Right ventricle myocardium inferior (tissue), 1 donor: ENCODE measurements at regions not wholly inside any gene's neighbourhood (a gene's known extent, or its start where the extent isn't known, plus 50 kb on each side); places are given as distances from the start of the nearest gene placed in this dataset.
"Not testable (repeated sequence)": the region's sequence is repeated elsewhere in the genome, so short reads cannot be mapped to it uniquely, and the experiment has no call there.

Source experiments
- ATAC-seq: fragments of 200-7000 bp; cut with Tn5 transposase; one replicate; pipeline ENCODE4 v1.9.1; 2020; ENCODE audit warnings: mild to moderate bottlenecking, moderate library complexity
- DNase-seq: peaks from one replicate; pipeline ENCODE4 v3.0.0; 2021; ENCODE audit errors: missing footprints
- intact Hi-C: fragments of 100-400 bp; cut with DNase I; formaldehyde crosslinking; loops from one replicate; pipeline ENCODE4 v1.11.0; 2022
- donor health status: DM: no; HTN: yes; CAD: no; lungs with severe emphysema.

GRCh38 chr20:30612344-30612743, 645.1 kb upstream of the DEFB115 start:
- ATAC-seq (no peak), DNase-seq (no peak)
- intact Hi-C loops = no loop called here

- intact Hi-C loops, DNase-seq, ATAC-seq: not testable (repeated sequence)
Observed at GRCh38 chr20:30621346-30621745, 636.1 kb upstream of the DEFB115 start.

- intact Hi-C loops, DNase-seq, ATAC-seq: not testable (repeated sequence)
Observed at GRCh38 chr20:30624310-30624709, 633.2 kb upstream of the DEFB115 start.

- intact Hi-C loops, ATAC-seq: not testable (repeated sequence)
- DNase-seq = peak; percentile 64
Observed at GRCh38 chr20:30629376-30629775, 628.1 kb upstream of the DEFB115 start.

GRCh38 chr20:30630761-30631160, 626.7 kb upstream of the DEFB115 start:
- ATAC-seq = no peak
- no peak for DNase-seq
- intact Hi-C loops = no loop called here

- ATAC-seq, DNase-seq, intact Hi-C loops: not testable (repeated sequence)
Observed at GRCh38 chr20:30631261-30631789, 626.1 kb upstream of the DEFB115 start.

- intact Hi-C loops, DNase-seq, ATAC-seq: not testable (repeated sequence)
Observed at GRCh38 chr20:30632773-30633172, 624.7 kb upstream of the DEFB115 start.

GRCh38 chr20:30641522-30641921, 615.9 kb upstream of the DEFB115 start:
- DNase-seq, intact Hi-C loops, ATAC-seq: not testable (repeated sequence)

- DNase-seq, intact Hi-C loops, ATAC-seq: not testable (repeated sequence)
Observed at GRCh38 chr20:30660982-30661381, 596.5 kb upstream of the DEFB115 start.

- DNase-seq, intact Hi-C loops, ATAC-seq: not testable (repeated sequence)
Observed at GRCh38 chr20:30668418-30668817, 589.0 kb upstream of the DEFB115 start.

- intact Hi-C loops, ATAC-seq, DNase-seq: not testable (repeated sequence)
Observed at GRCh38 chr20:30669330-30670029, 588.0 kb upstream of the DEFB115 start.

- DNase-seq, intact Hi-C loops, ATAC-seq: not testable (repeated sequence)
Observed at GRCh38 chr20:30671120-30671519, 586.3 kb upstream of the DEFB115 start.

GRCh38 chr20:30675988-30676564, 581.4 kb upstream of the DEFB115 start:
- DNase-seq, intact Hi-C loops, ATAC-seq: not testable (repeated sequence)

GRCh38 chr20:30682236-30682635, 575.2 kb upstream of the DEFB115 start:
- intact Hi-C loops, ATAC-seq, DNase-seq: not testable (repeated sequence)

GRCh38 chr20:30712861-30713260, 544.6 kb upstream of the DEFB115 start:
- ATAC-seq, DNase-seq, intact Hi-C loops: not testable (repeated sequence)

GRCh38 chr20:30719415-30720199, 537.9 kb upstream of the DEFB115 start:
- DNase-seq, intact Hi-C loops, ATAC-seq: not testable (repeated sequence)

- ATAC-seq, DNase-seq, intact Hi-C loops: not testable (repeated sequence)
Observed at GRCh38 chr20:30723511-30723910, 534.0 kb upstream of the DEFB115 start.

- DNase-seq = peak; percentile 52
Observed at GRCh38 chr20:30723934-30724687, 533.4 kb upstream of the DEFB115 start.

More at GRCh38 chr20:30723934-30724687, 533.4 kb upstream of the DEFB115 start:
- ATAC-seq, intact Hi-C loops: not testable (repeated sequence)
